DOHH2 (cell line): ENCODE measurements at regions not wholly inside any gene's neighbourhood (a gene's known extent, or its start where the extent isn't known, plus 50 kb on each side); places are given as distances from the start of the nearest gene placed in this dataset.

Source experiments
- H3F3A ChIP-seq: fragments of 200-600 bp; sonication (generic), shearing (Covaris generic); 2 replicates; pipeline ENCODE4 v1.6.0; 2016; ENCODE audit warnings: antibody characterized with exemption, mild to moderate bottlenecking; ENCODE audit not compliant: control insufficient read depth, insufficient read depth
- H3K27ac ChIP-seq: fragments of 200-600 bp; sonication (generic); 2 replicates; pipeline ENCODE4 v1.5.1; 2014; ENCODE audit warnings: low read depth, mild to moderate bottlenecking, low read length, moderate library complexity
- H3K27me3 ChIP-seq: fragments of 200-600 bp; sonication (generic); 2 replicates; pipeline ENCODE4 v1.6.1; 2014; ENCODE audit warnings: mild to moderate bottlenecking, low read length, mixed read lengths; ENCODE audit not compliant: control insufficient read depth
- H3K36me3 ChIP-seq: fragments of 200-600 bp; sonication (generic); 2 replicates; pipeline ENCODE4 v1.6.1; 2014; ENCODE audit warnings: mild to moderate bottlenecking, low read length, moderate library complexity, mixed read lengths; ENCODE audit not compliant: control insufficient read depth
- H3K4me1 ChIP-seq: fragments of 200-600 bp; sonication (generic); 2 replicates; pipeline ENCODE4 v1.6.1; 2014; ENCODE audit warnings: mild to moderate bottlenecking, low read length, mixed read lengths; ENCODE audit not compliant: control insufficient read depth
- H3K4me2 ChIP-seq: fragments of 200-600 bp; sonication (generic); 2 replicates; pipeline ENCODE4 v1.6.0; 2014; ENCODE audit warnings: mild to moderate bottlenecking, low read length, moderate library complexity
- H3K4me3 ChIP-seq: fragments of 200-600 bp; sonication (generic); 2 replicates; pipeline ENCODE4 v1.5.1; 2014; ENCODE audit warnings: mild to moderate bottlenecking, low read length, mixed read lengths
- H3K79me2 ChIP-seq: fragments of 200-600 bp; sonication (generic); 2 replicates; pipeline ENCODE4 v1.6.1; 2014; ENCODE audit warnings: mild to moderate bottlenecking, low read length, mixed read lengths; ENCODE audit not compliant: control insufficient read depth
- H3K9me2 ChIP-seq: fragments of 200-600 bp; sonication (generic); replicated peaks from 2 replicates; pipeline ENCODE4 v1.6.1; 2014; ENCODE audit warnings: mild to moderate bottlenecking, low read length, mixed read lengths; ENCODE audit not compliant: control insufficient read depth
- H3K9me3 ChIP-seq: fragments of 200-600 bp; sonication (generic); 2 replicates; pipeline ENCODE4 v1.6.1; 2014; ENCODE audit warnings: antibody characterized with exemption, low read length, mixed read lengths; ENCODE audit not compliant: control insufficient read depth, insufficient read depth
- H4K20me1 ChIP-seq: fragments of 200-600 bp; sonication (generic); 2 replicates; pipeline ENCODE4 v1.6.0; 2014; ENCODE audit warnings: low read depth, mild to moderate bottlenecking, antibody characterized with exemption, low read length, moderate library complexity; ENCODE audit not compliant: control insufficient read depth, insufficient read depth
- CTCF ChIP-seq: fragments of 200-600 bp; sonication (generic); IDR thresholded peaks from one replicate; pipeline ENCODE4 v1.5.1; 2014; ENCODE audit warnings: antibody characterized with exemption, mild to moderate bottlenecking, low read depth, low read length; ENCODE audit not compliant: poor library complexity, severe bottlenecking
- EZH2phosphoT487 ChIP-seq: fragments of 200-600 bp; sonication (generic); IDR thresholded peaks from 2 replicates; pipeline ENCODE4 v1.6.1; 2017; ENCODE audit warnings: borderline replicate concordance, mild to moderate bottlenecking, antibody characterized with exemption, low read length, moderate library complexity, mixed read lengths

- H3K9me3 ChIP-seq: no peaks in the 10 kb centered on the region
- H3F3A ChIP-seq: no peaks in the 10 kb centered on the region
- H4K20me1 ChIP-seq: no peaks in the 10 kb centered on the region
- no peaks in the 10 kb centered on the region for H3K36me3 ChIP-seq
- no peak overlapping the region for H3K27ac ChIP-seq
- H3K27me3 ChIP-seq: no peaks in the 10 kb centered on the region
- no peaks in the 10 kb centered on the region for H3K9me2 ChIP-seq
- TF ChIP-seq EZH2phosphoT487 (no peak), CTCF (peak; percentile 57)
- H3K4me2 ChIP-seq: no peak overlapping the region
- no peaks in the 10 kb centered on the region for H3K79me2 ChIP-seq
- no peak overlapping the region for H3K4me3 ChIP-seq
- H3K4me1 ChIP-seq: no peaks in the 10 kb centered on the region
Measured at GRCh38 chr4:120977435-120977997, 55.0 kb upstream of the PRDM5 start.

- Histone ChIP-seq H3K4me1 (no peaks in the 10 kb centered on the region), H3K4me3 (no peak overlapping the region), H3K9me2 (no peaks in the 10 kb centered on the region), H3K27me3 (no peaks in the 10 kb centered on the region), H3K9me3 (no peaks in the 10 kb centered on the region), H3F3A (no peaks in the 10 kb centered on the region), H3K36me3 (no peaks in the 10 kb centered on the region), H4K20me1 (no peaks in the 10 kb centered on the region), H3K79me2 (no peaks in the 10 kb centered on the region), H3K4me2 (no peak overlapping the region), H3K27ac (no peak overlapping the region)
- TF ChIP-seq EZH2phosphoT487 (no peak), CTCF (no peak)
Measured at GRCh38 chr4:120973207-120973606, 50.7 kb upstream of the PRDM5 start.
